Activated CD4-positive, alpha-beta memory T cell treated with anti-CD3 and anti-CD28 coated beads for 36 hours (primary cell): ENCODE measurements at regions not wholly inside any gene's neighbourhood (a gene's known extent, or its start where the extent isn't known, plus 50 kb on each side); places are given as distances from the start of the nearest gene placed in this dataset.

ENCODE experiments used
- CTCF ChIA-PET: fragments of 350-600 bp; sonication (Branson Sonifier 250); formaldehyde crosslinking; loops from one replicate; lab custom pipeline; 2021; ENCODE audit warnings: antibody characterized with exemption, inconsistent platforms; lab: Charles Lee
- POLR2A ChIA-PET: fragments of 350-600 bp; sonication (Branson Sonifier 250); formaldehyde crosslinking; loops from one replicate; lab custom pipeline; 2021; ENCODE audit warnings: antibody characterized with exemption; lab: Charles Lee
- DNase-seq: peaks from one replicate; pipeline ENCODE4 v3.0.0-alpha.2; 2020
- H3K27ac Mint-ChIP-seq: one replicate; pipeline ENCODE4 v1.8.0; 2021; ENCODE audit warnings: mixed read lengths
- H3K27me3 Mint-ChIP-seq: one replicate; pipeline ENCODE4 v1.8.0; 2021; ENCODE audit warnings: mixed read lengths
- H3K36me3 Mint-ChIP-seq: one replicate; pipeline ENCODE4 v1.8.0; 2021; ENCODE audit warnings: mixed read lengths
- H3K4me1 Mint-ChIP-seq: one replicate; pipeline ENCODE4 v1.8.0; 2021; ENCODE audit warnings: low read depth, mixed read lengths
- H3K4me3 Mint-ChIP-seq: one replicate; pipeline ENCODE4 v1.8.0; 2021; ENCODE audit warnings: mild to moderate bottlenecking, mixed read lengths
- H3K9me3 Mint-ChIP-seq: one replicate; pipeline ENCODE4 v1.8.0; 2021; ENCODE audit warnings: mixed read lengths
- intact Hi-C: fragments of 100-400 bp; cut with micrococcal nuclease; formaldehyde crosslinking; loops from one replicate; pipeline ENCODE4 v1.15.1; 2023

DNA sequence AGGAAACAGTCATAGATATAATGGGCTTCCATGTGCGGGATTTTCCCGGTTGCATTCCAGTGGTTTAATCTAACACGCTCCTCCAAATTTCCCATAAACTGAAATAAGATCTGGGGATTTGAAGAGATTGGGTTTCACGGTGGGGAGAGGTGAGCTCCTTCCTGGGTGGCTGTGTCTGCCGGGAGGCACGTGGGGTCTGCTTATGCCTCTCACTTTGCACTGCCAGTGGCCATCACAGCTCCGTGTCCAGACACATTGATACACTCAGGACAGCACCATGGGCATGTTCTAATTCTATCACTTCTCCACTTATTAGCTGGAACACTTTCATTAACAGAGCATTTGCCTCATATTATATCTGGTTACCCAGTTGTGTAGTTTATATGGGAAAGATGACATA, 73.4 kb downstream of the SOX1 start:
- H3K9me3 Mint-ChIP-seq: no peaks in the 10 kb centered on the region
- ChIA-PET POLR2A (no interaction called here), CTCF (no interaction called here)
- intact Hi-C loops: no loop called here
- DNase-seq: no peak
- no peak overlapping the region for H3K27ac Mint-ChIP-seq
- H3K4me3 Mint-ChIP-seq: no peak overlapping the region
- peaks cover 2% of the 10 kb centered on the region for H3K27me3 Mint-ChIP-seq
- no peaks in the 10 kb centered on the region for H3K36me3 Mint-ChIP-seq
- no peaks in the 10 kb centered on the region for H3K4me1 Mint-ChIP-seq

DNA sequence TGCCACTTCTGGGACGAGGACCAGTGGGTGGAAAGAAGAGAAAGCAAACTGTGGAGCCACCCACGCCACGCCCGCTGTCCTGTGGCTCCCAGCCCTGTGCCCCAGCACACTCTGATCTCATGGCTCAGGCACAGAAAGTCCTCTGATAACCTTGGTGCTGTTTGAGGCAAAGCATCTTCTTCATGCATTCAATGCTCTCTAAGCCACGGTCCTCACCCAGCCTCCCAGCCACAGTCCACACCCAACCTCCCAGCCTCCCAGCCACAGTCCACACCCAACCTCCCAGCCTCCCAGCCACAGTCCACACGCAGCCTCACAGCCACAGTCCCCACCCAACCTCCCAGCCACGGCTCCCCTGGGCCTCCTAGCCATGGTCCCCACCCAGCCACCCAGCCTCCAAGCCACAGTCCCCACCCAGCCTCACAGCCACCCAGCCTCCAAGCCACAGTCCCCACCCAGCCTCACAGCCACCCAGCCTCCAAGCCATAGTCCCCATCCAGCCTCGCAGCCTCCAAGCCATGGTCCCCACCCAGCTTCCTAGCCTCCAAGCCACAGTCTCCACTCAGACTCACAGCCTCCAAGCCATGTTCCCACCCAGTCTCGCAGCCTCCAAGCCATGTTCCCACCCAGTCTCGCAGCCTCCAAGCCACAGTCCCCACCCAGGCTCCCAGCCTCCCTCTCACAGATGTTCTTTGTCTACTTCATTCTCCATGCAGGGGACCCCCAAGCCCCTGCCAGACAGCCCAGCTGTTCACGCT, 74.9 kb downstream of the SOX1 start:
- no peak for DNase-seq
- no peaks in the 10 kb centered on the region for H3K36me3 Mint-ChIP-seq
- ChIA-PET CTCF (no interaction called here), POLR2A (no interaction called here)
- no peaks in the 10 kb centered on the region for H3K9me3 Mint-ChIP-seq
- H3K4me3 Mint-ChIP-seq: no peak overlapping the region
- H3K4me1 Mint-ChIP-seq: no peaks in the 10 kb centered on the region
- intact Hi-C loops: no loop called here
- H3K27ac Mint-ChIP-seq: no peak overlapping the region
- H3K27me3 Mint-ChIP-seq: peaks cover 2% of the 10 kb centered on the region

DNA sequence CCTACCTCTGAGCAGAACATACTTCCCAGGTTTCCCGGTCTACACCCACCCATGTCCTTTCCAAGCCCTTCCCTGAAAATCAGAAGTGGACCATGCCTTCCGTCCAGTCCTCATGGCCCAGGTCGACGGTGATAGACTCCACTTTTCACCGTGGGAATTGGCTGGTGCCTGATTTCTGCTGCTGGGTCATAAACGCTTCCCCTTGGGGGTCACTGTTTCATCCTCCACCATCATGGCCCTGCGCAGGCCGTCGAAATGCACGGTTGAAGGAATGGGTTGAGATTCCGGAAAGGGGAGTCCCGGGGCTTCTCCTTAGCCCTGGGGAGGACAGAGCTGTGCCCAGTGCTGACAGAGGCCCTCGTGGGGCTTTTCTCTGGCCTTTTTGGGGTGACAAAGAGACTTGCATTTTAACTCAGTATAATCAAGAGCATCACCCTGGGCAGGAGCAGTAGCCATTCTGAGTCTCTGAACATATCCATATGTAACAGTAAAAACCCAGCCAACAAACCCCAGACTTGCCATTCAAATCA, 75.5 kb downstream of the SOX1 start:
- CTCF ChIA-PET: no interaction called here
- POLR2A ChIA-PET: no interaction called here
- H3K4me3 Mint-ChIP-seq: no peak overlapping the region
- intact Hi-C loops: no loop called here
- no peaks in the 10 kb centered on the region for H3K9me3 Mint-ChIP-seq
- H3K4me1 Mint-ChIP-seq: no peaks in the 10 kb centered on the region
- no peaks in the 10 kb centered on the region for H3K36me3 Mint-ChIP-seq
- H3K27ac Mint-ChIP-seq: no peak overlapping the region
- H3K27me3 Mint-ChIP-seq: peaks cover 2% of the 10 kb centered on the region
- no peak for DNase-seq

DNA sequence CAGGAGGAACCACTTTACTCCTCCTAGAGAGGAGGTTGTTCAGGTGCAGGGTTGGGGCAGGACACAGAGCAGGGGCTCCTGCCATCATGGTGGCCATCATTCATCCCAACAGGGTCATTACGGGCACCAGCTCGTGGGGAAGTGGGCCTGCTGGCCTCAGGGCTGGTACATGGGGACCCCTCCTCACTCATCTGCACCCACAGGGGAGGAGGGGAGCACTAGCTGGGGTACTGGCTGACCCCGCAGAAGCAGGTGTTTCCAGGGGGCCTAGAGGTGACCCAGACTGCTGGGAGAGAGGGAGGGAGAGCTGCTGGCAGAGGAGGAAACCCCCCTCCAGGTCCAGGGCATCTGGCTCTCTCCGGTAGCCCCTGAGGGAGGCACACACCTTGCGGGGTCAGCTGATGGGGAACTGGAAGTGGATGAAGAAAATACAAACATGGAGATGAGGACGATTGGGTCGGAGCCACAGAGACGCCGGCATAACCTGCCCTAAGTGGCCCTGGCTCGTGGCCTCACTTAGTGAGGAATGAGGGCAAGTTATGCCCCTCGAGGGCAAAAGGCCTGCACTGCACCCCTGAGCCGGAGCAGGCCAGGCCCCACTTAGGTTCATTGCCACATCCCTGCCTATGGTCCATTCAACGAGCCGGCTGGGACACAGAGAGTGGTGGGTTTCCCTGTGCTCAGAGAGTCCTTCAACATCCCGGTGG, 76.2 kb downstream of the SOX1 start:
- ChIA-PET POLR2A (no interaction called here), CTCF (no interaction called here)
- Mint-ChIP-seq H3K9me3 (no peaks in the 10 kb centered on the region), H3K4me1 (no peaks in the 10 kb centered on the region), H3K36me3 (no peaks in the 10 kb centered on the region), H3K27ac (no peak overlapping the region), H3K27me3 (peaks cover 2% of the 10 kb centered on the region), H3K4me3 (no peak overlapping the region)
- intact Hi-C loops: no loop called here
- DNase-seq: no peak

DNA sequence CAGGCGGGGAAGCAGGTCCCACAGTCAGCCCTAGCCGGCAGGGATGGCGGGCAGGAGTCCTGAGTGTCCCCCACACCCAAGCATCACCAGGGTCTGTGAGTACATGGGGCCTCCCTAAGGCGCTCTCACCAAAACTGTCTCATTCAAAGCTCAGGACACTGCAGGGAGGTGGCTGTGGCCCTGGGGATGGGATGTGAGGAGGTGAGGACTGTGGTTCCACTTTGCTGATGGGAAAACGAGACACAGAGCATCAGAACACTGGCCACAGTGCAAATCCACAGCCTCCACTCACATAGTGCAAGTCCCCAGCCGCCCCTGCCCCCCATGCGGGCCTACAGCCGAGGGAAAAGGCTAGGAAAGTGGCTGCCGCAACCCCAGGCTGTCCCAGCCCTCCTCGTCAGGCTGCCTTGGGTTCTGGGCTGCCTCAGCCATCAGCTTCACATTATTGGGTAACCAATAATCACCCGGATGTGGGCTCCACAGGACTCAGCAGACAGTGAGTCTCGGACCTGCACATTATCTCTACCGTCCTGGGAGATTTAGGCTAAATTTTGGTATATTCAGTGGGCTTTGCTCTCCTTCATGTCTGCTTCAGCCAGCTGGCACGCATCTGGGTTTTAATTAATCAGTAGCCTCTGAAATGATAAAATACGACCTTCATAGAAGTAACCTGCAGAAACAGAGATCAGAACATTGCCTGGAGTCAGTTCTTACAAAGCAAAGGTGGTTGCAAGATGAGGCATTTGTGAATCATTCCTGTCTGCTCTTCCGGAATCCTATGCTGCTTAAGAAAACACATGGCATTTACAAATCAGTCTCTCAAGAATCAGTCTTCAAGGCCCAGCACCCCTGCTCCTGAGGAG, 77.0 kb downstream of the SOX1 start:
- no peak overlapping the region for H3K4me3 Mint-ChIP-seq
- ChIA-PET CTCF (no interaction called here), POLR2A (no interaction called here)
- H3K4me1 Mint-ChIP-seq: no peaks in the 10 kb centered on the region
- H3K27ac Mint-ChIP-seq: no peak overlapping the region
- H3K27me3 Mint-ChIP-seq: peaks cover 4% of the 10 kb centered on the region
- no peak for DNase-seq
- intact Hi-C loops: no loop called here
- H3K36me3 Mint-ChIP-seq: no peaks in the 10 kb centered on the region
- H3K9me3 Mint-ChIP-seq: peaks cover 5% of the 10 kb centered on the region

DNA sequence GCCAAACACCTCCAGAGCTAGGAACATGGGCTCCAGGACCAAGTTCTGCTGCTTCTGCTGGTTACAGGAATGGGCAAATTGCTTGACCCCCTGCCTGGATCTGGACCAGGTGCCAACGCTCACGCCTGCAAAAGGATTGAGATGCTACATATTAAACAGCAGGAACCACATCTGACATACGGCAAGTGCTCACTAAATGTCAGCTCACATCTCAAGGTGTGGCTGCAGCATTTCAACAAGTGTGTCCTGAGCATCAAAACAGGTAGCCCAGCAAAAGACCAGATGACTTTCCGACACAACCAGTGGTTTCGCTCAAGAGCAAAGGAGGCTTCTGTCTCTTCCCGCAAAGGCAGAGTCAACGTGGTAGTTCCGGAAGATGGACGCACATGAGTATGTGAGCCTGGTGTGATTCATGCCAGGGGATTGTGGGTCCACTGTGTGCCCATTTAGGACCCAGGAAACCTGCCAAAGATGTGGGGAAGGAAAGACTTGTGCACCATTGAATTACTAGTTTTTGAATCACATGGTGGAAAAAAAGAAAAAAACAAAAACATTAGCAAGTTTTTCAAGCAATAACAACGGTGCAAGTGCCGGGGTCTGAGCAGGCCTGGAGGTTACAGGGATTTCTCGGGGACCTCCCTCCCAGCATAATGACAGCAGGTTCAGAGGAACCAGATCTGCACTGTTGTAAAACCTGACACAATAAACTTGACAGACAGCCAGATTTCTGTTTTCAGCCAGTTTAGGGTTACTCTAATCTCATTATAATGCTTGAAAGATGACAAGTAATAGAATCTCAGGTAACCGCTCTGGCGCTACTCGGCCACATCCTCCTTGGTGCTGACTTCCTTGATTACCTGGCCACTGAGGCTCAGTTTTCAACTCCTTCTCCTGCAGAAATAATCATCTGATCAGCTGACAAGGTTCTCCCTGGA, 77.9 kb downstream of the SOX1 start:
- Mint-ChIP-seq H3K27ac (no peak overlapping the region), H3K27me3 (peaks cover 4% of the 10 kb centered on the region), H3K4me3 (no peak overlapping the region), H3K4me1 (no peaks in the 10 kb centered on the region), H3K9me3 (peaks cover 5% of the 10 kb centered on the region), H3K36me3 (no peaks in the 10 kb centered on the region)
- DNase-seq: no peak
- ChIA-PET CTCF (no interaction called here), POLR2A (no interaction called here)
- intact Hi-C loops: no loop called here

DNA sequence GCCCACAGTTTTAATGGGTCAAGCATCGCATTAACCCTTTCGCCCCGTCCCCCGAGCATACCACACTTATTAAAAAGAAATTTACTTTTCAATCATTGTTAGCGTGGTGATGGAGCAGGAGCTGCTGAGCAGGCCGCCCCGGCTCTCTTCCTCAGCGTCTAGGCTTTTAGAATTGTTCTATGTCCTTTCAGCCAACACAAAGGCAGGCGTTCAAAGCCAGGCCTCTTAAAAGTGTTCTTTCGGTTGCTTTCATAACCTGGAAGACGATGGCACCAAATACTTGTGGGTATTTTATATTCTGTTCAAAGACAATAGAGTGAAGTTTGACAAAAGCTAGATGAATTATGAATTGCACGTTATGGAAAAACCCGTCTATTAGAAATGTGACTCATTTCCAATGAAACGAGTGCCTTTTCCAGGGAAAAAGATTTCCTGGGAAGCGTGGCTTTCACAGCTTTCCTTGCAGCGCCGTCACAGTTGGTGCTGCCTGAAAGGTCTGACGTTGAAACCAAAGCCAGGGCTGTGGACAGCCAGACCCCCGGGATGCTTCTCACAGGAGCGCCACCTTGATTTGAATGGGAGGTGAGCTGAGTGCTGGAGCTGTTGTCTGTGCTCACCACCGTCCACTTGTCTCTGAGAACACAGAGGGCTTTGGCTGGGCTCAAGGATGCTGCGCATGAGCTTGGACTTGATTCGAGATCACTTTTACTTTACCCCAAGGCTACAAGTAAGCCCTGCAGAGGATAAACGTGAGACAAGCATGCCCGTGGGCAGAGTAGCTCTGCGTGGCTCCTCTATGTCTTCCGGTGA, 78.8 kb downstream of the SOX1 start:
- H3K4me1 Mint-ChIP-seq: no peaks in the 10 kb centered on the region
- DNase-seq: no peak
- no peak overlapping the region for H3K27ac Mint-ChIP-seq
- ChIA-PET CTCF (no interaction called here), POLR2A (no interaction called here)
- no peak overlapping the region for H3K4me3 Mint-ChIP-seq
- intact Hi-C loops: no loop called here
- peaks cover 4% of the 10 kb centered on the region for H3K27me3 Mint-ChIP-seq
- H3K9me3 Mint-ChIP-seq: peaks cover 5% of the 10 kb centered on the region
- H3K36me3 Mint-ChIP-seq: no peaks in the 10 kb centered on the region

DNA sequence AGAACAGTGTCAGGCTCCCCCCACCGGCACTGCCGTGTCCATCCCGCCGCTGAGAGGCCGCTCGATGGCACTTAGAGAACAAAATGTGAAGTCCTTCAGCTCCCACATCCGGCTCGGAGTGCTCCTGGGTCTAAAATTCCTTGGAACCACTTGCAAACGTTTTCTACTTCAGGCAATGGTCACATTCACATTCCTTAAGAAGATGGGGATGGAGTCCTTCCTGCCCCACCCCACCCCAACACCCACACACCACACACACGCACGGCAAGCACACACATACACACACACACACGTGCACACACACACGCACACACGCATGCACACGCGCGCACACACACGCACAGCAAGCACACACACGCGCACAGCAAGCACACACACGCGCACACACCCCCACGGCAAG, 83.4 kb downstream of the SOX1 start:
- H3K4me3 Mint-ChIP-seq: no peak overlapping the region
- H3K27ac Mint-ChIP-seq: no peak overlapping the region
- intact Hi-C loops: no loop called here
- H3K27me3 Mint-ChIP-seq: peaks cover 6% of the 10 kb centered on the region
- H3K4me1 Mint-ChIP-seq: no peaks in the 10 kb centered on the region
- peaks cover 5% of the 10 kb centered on the region for H3K9me3 Mint-ChIP-seq
- H3K36me3 Mint-ChIP-seq: no peaks in the 10 kb centered on the region
- POLR2A ChIA-PET: no interaction called here
- CTCF ChIA-PET: no interaction called here
- DNase-seq: no peak

DNA sequence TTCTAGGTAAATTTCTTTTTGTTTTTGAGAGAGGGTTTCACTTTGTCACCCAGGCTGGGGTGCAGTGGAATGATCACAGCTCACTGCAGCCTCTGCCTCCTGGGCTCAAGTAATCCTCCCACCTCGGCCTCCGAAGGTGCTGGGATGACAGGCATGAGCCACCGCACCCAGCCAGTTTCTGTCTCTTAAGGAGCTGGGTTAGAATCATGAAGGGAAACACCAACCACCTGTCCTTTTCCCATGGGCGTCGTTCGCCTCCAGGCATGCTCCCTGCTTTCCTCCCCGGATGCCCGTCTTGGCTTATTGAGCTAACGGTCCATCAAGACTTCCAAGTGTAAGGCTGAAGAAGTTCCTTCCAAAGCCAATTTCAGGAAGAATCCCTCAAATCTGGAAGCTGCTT, 85.9 kb downstream of the SOX1 start:
- no peak overlapping the region for H3K27ac Mint-ChIP-seq

DNA sequence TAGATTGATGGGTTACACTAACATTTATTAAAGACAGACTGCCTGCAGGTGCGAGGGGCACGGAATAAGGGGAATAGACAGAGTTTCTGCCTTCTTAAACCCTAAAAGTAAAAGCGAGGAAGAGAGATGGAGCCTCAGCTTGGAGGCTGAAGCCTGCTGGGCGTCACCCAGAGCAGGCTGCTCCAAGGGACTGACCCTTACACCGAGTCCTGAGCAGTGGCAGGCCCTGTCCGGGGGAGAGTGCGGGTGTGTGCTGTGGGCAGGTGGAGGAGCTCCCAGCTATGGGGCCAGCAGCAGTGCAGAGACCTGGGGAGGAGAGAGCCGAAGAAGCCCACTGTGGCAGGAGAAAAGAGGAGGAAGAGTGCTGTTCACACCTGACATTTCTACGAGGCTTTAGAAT, 86.4 kb downstream of the SOX1 start:
- intact Hi-C loops: no loop called here
- Mint-ChIP-seq H3K4me3 (no peak overlapping the region), H3K36me3 (no peaks in the 10 kb centered on the region), H3K9me3 (peaks cover 9% of the 10 kb centered on the region), H3K27me3 (peaks cover 6% of the 10 kb centered on the region), H3K4me1 (no peaks in the 10 kb centered on the region), H3K27ac (no peak overlapping the region)
- CTCF ChIA-PET: no interaction called here
- POLR2A ChIA-PET: no interaction called here
- DNase-seq: no peak

More for the DNA sequence above, 85.9 kb downstream of the SOX1 start:
- no peaks in the 10 kb centered on the region for H3K36me3 Mint-ChIP-seq
- H3K27me3 Mint-ChIP-seq: peaks cover 6% of the 10 kb centered on the region
- H3K9me3 Mint-ChIP-seq: peaks cover 9% of the 10 kb centered on the region
- H3K4me3 Mint-ChIP-seq: no peak overlapping the region
- no peaks in the 10 kb centered on the region for H3K4me1 Mint-ChIP-seq
- ChIA-PET POLR2A (no interaction called here), CTCF (no interaction called here)
- intact Hi-C loops: no loop called here
- no peak for DNase-seq

DNA sequence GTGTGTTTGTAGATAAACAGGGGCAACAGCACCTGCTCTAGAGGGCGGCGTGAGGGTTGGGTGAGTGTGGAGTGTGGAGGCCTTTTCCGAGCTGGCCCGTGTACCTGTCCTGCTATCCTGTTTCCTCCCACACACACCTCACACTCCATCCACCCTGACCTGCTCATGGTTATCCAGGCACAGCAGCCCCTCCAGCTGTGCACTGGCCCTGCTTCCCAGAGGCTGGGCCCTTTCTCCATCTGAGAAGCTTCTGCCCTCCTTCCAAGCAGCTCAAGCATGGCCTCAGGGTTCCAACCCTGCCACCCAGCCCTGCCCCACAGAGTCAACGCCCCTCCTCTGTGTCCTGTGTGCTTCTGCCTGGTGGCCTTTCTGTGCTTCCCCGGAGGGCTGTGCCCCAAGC, 86.9 kb downstream of the SOX1 start:
- Mint-ChIP-seq H3K27ac (no peak overlapping the region), H3K27me3 (peaks cover 4% of the 10 kb centered on the region), H3K4me3 (no peak overlapping the region), H3K4me1 (no peaks in the 10 kb centered on the region), H3K36me3 (no peaks in the 10 kb centered on the region), H3K9me3 (peaks cover 5% of the 10 kb centered on the region)
- DNase-seq: no peak
- ChIA-PET POLR2A (no interaction called here), CTCF (no interaction called here)
- intact Hi-C loops: no loop called here
